ENCODE measurements at regions not wholly inside any gene's neighbourhood (a gene's known extent, or its start where the extent isn't known, plus 50 kb on each side); places are given as distances from the start of the nearest gene placed in this dataset.

- no peak for TF ChIP-seq TAF1 (IDR thresholded peaks at IDR 0.05; ENCODE audit: borderline replicate concordance, low read depth, low read length)
- no peak for TF ChIP-seq POLR2AphosphoS5 (IDR thresholded peaks at IDR 0.05; ENCODE audit: low read depth, low read length)
- TF ChIP-seq POLR2A (IDR thresholded peaks at IDR 0.05; ENCODE audit: low read depth, low read length), result no peak
Observed at GRCh38 chr2:120451334-120451733, 105.4 kb downstream of the INHBB start.
